ENCODE measurements at regions not wholly inside any gene's neighbourhood (a gene's known extent, or its start where the extent isn't known, plus 50 kb on each side); places are given as distances from the start of the nearest gene placed in this dataset.

GRCh38 chr9:89752154-89752553 is 147.3 kb downstream of the GADD45G start:
- Histone ChIP-seq H3K4me3 (ENCODE audit: low read depth in 1 of 2, low read length in 1 of 2) (no peak overlapping the region), H3K27ac (no peak overlapping the region), H3K27me3 (no peaks in the 10 kb centered on the region), H3K4me1 (ENCODE audit: control insufficient read depth in 1 of 2, insufficient read depth in 1 of 2, low read depth in 1 of 2, low read length in 1 of 2) (peaks cover 9 to 10% of the 10 kb centered on the region in 2 experiments), H3K36me3 (no peaks in the 10 kb centered on the region), H3K9me3 (no peaks in the 10 kb centered on the region)
- TF ChIP-seq CTCF (IDR thresholded peaks at IDR 0.05), result no peak

- TF ChIP-seq CTCF (IDR thresholded peaks at IDR 0.05), result no peak
- Histone ChIP-seq H3K36me3 (no peaks in the 10 kb centered on the region), H3K4me3 (ENCODE audit: low read depth in 1 of 2, low read length in 1 of 2) (no peak overlapping the region), H3K27ac (no peak overlapping the region), H3K4me1 (ENCODE audit: control insufficient read depth in 1 of 2, insufficient read depth in 1 of 2, low read depth in 1 of 2, low read length in 1 of 2) (peaks cover 9 to 10% of the 10 kb centered on the region in 2 experiments), H3K9me3 (no peaks in the 10 kb centered on the region), H3K27me3 (no peaks in the 10 kb centered on the region)
These were observed 148.8 kb downstream of the GADD45G start for GRCh38 chr9:89753472-89754055.

GRCh38 chr9:89754193-89754592 is 149.4 kb downstream of the GADD45G start:
- H3K36me3 ChIP-seq, result no peaks in the 10 kb centered on the region
- no peaks in the 10 kb centered on the region for H3K9me3 ChIP-seq
- peaks cover 9 to 10% of the 10 kb centered on the region in 2 experiments for H3K4me1 ChIP-seq (ENCODE audit: control insufficient read depth in 1 of 2, insufficient read depth in 1 of 2, low read depth in 1 of 2, low read length in 1 of 2)
- no peak overlapping the region for H3K4me3 ChIP-seq (ENCODE audit: low read depth in 1 of 2, low read length in 1 of 2)
- TF ChIP-seq CTCF (IDR thresholded peaks at IDR 0.05), result no peak
- no peak overlapping the region for H3K27ac ChIP-seq
- no peaks in the 10 kb centered on the region for H3K27me3 ChIP-seq

- no peak for TF ChIP-seq CTCF (IDR thresholded peaks at IDR 0.05)
These were observed 151.0 kb downstream of the GADD45G start for GRCh38 chr9:89755821-89756220.

GRCh38 chr9:89756891-89757537 is 152.2 kb downstream of the GADD45G start:
- peaks cover 9 to 10% of the 10 kb centered on the region in 2 experiments for H3K4me1 ChIP-seq (ENCODE audit: control insufficient read depth in 1 of 2, insufficient read depth in 1 of 2, low read depth in 1 of 2, low read length in 1 of 2)
- no peak overlapping the region for H3K27ac ChIP-seq
- H3K4me3 ChIP-seq (ENCODE audit: low read depth in 1 of 2, low read length in 1 of 2), result no peak overlapping the region
- TF ChIP-seq CTCF (IDR thresholded peaks at IDR 0.05), result no peak
- no peaks in the 10 kb centered on the region for H3K36me3 ChIP-seq
- no peaks in the 10 kb centered on the region for H3K27me3 ChIP-seq
- H3K9me3 ChIP-seq, result no peaks in the 10 kb centered on the region

More at GRCh38 chr9:89755821-89756220, 151.0 kb downstream of the GADD45G start:
- H3K36me3 ChIP-seq, result no peaks in the 10 kb centered on the region
- no peak overlapping the region for H3K4me3 ChIP-seq (ENCODE audit: low read depth in 1 of 2, low read length in 1 of 2)
- no peak overlapping the region for H3K27ac ChIP-seq
- H3K9me3 ChIP-seq, result no peaks in the 10 kb centered on the region
- H3K4me1 ChIP-seq (ENCODE audit: control insufficient read depth in 1 of 2, insufficient read depth in 1 of 2, low read depth in 1 of 2, low read length in 1 of 2), result peaks cover 9 to 10% of the 10 kb centered on the region in 2 experiments
- no peaks in the 10 kb centered on the region for H3K27me3 ChIP-seq

All from neutrophil (primary cell).